Fibroblast of skin of left biceps (primary cell): ENCODE measurements at regions not wholly inside any gene's neighbourhood (a gene's known extent, or its start where the extent isn't known, plus 50 kb on each side); places are given as distances from the start of the nearest gene placed in this dataset.

ENCODE experiments used
- DNase-seq, 2 experiments: peaks; one replicate each; pipeline ENCODE4 v3.0.0-alpha.2; 2013; ENCODE audit warnings: low read depth in 2 of 2

- DNase-seq, result peak in 1 of 2 experiments; percentile 19
These were observed 179.4 kb upstream of the DPH6 start for GRCh38 chr15:35725353-35725752.

- DNase-seq, result no peak
These were observed 181.7 kb upstream of the DPH6 start for GRCh38 chr15:35727627-35728026.

GRCh38 chr15:35728219-35728940, 182.4 kb upstream of the DPH6 start:
- DNase-seq, result no peak

- DNase-seq, result no peak
These were observed 190.2 kb upstream of the DPH6 start for GRCh38 chr15:35736150-35736549.

GRCh38 chr15:35737441-35737840, 191.5 kb upstream of the DPH6 start:
- DNase-seq, result peak in 1 of 2 experiments; percentile 50

- no peak for DNase-seq
These were observed 192.4 kb upstream of the DPH6 start for GRCh38 chr15:35738370-35738769.

- peak; percentile 90 to 91 for DNase-seq
These were observed 194.8 kb upstream of the DPH6 start for GRCh38 chr15:35740761-35741160.

GRCh38 chr15:35741395-35741794, 195.4 kb upstream of the DPH6 start:
- DNase-seq, result no peak

- DNase-seq, result no peak
These were observed 195.9 kb upstream of the DPH6 start for GRCh38 chr15:35741881-35742280.

- DNase-seq, result no peak
These were observed 197.4 kb upstream of the DPH6 start for GRCh38 chr15:35743321-35743720.

GRCh38 chr15:35746121-35746520, 200.2 kb upstream of the DPH6 start:
- no peak for DNase-seq

GRCh38 chr15:35748105-35748504, 202.1 kb upstream of the DPH6 start:
- DNase-seq, result no peak

GRCh38 chr15:35750051-35750450, 204.1 kb upstream of the DPH6 start:
- no peak for DNase-seq

- DNase-seq, result peak; percentile 56 to 58
These were observed 205.6 kb upstream of the DPH6 start for GRCh38 chr15:35751413-35752133.

- no peak for DNase-seq
These were observed 206.1 kb upstream of the DPH6 start for GRCh38 chr15:35752134-35752466.

- DNase-seq, result peak in 1 of 2 experiments; percentile 13
These were observed 207.5 kb upstream of the DPH6 start for GRCh38 chr15:35753486-35753885.

GRCh38 chr15:35755237-35755802, 209.4 kb upstream of the DPH6 start:
- DNase-seq, result peak in 1 of 2 experiments; percentile 10

- no peak for DNase-seq
These were observed 210.7 kb upstream of the DPH6 start for GRCh38 chr15:35756623-35757022.

GRCh38 chr15:35757361-35757760, 211.4 kb upstream of the DPH6 start:
- no peak for DNase-seq

- no peak for DNase-seq
These were observed 211.8 kb upstream of the DPH6 start for GRCh38 chr15:35757765-35758164.

GRCh38 chr15:35764661-35765519, 218.9 kb upstream of the DPH6 start:
- no peak for DNase-seq

- DNase-seq, result no peak
These were observed 223.0 kb upstream of the DPH6 start for GRCh38 chr15:35768949-35769348.
